ENCODE measurements at regions not wholly inside any gene's neighbourhood (a gene's known extent, or its start where the extent isn't known, plus 50 kb on each side); places are given as distances from the start of the nearest gene placed in this dataset.
A peak's percentile ranks its signal among the peaks of the same experiment; 100 is the strongest.

DNA sequence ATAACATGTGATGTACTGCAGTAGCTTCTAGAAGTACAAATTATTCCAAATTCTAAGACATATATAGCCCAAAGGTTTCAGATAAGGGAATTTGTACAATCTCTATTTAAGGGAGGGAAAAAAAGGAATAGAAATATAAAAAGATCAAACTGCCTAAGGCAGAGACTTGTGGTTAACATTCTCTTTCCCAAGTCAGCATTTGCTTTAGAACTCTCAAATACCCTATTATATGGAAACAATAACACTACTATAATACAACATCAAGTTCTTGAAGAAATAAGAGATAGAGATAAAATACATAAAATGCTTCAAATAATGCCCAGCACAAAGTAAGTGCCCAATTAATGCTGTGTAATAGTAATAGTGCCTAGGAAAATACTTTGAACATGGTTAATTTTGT is 123.1 kb downstream of the CRPPA start:
- intact Hi-C loops (cut with micrococcal nuclease), result no loop called here
- no peak overlapping the region for H3K27ac ChIP-seq (replicated peaks)
- no peak overlapping the region for H3K4me3 ChIP-seq
- H3K4me1 ChIP-seq, result peaks cover 18% of the 10 kb centered on the region
- H3K36me3 ChIP-seq, result no peaks in the 10 kb centered on the region
- DNase-seq, result no peak
- no peak for TF ChIP-seq CTCF (IDR thresholded peaks at IDR 0.05; ENCODE audit: borderline replicate concordance)
- H3K27me3 ChIP-seq (ENCODE audit: low read depth), result no peaks in the 10 kb centered on the region
- H3K9me3 ChIP-seq (replicated peaks), result no peaks in the 10 kb centered on the region

- H3K27ac ChIP-seq (replicated peaks), result no peak overlapping the region
- no peak for DNase-seq
- H3K4me3 ChIP-seq, result no peak overlapping the region
- no peak for TF ChIP-seq CTCF (IDR thresholded peaks at IDR 0.05; ENCODE audit: borderline replicate concordance)
- no peaks in the 10 kb centered on the region for H3K27me3 ChIP-seq (ENCODE audit: low read depth)
- peaks cover 1% of the 10 kb centered on the region for H3K9me3 ChIP-seq (replicated peaks)
- no peaks in the 10 kb centered on the region for H3K36me3 ChIP-seq
- intact Hi-C loops (cut with micrococcal nuclease), result no loop called here
- peaks cover 11% of the 10 kb centered on the region for H3K4me1 ChIP-seq
Observed at GRCh38 chr7:16295558-16295957, 125.8 kb downstream of the CRPPA start.

- Histone ChIP-seq H3K4me1 (peaks cover 7% of the 10 kb centered on the region), H3K27ac (replicated peaks) (no peak overlapping the region), H3K36me3 (no peaks in the 10 kb centered on the region), H3K9me3 (replicated peaks) (peaks cover 18% of the 10 kb centered on the region), H3K4me3 (no peak overlapping the region), H3K27me3 (ENCODE audit: low read depth) (no peaks in the 10 kb centered on the region)
- intact Hi-C loops (cut with micrococcal nuclease), result no loop called here
- TF ChIP-seq CTCF (IDR thresholded peaks at IDR 0.05; ENCODE audit: borderline replicate concordance), result no peak
- no peak for DNase-seq
Observed at GRCh38 chr7:16293669-16294425, 127.5 kb downstream of the CRPPA start.

- no peak for TF ChIP-seq CTCF (IDR thresholded peaks at IDR 0.05; ENCODE audit: borderline replicate concordance)
- Histone ChIP-seq H3K36me3 (no peaks in the 10 kb centered on the region), H3K9me3 (replicated peaks) (peaks cover 21% of the 10 kb centered on the region), H3K4me3 (no peak overlapping the region), H3K27me3 (ENCODE audit: low read depth) (no peaks in the 10 kb centered on the region), H3K4me1 (no peaks in the 10 kb centered on the region), H3K27ac (replicated peaks) (no peak overlapping the region)
- no peak for DNase-seq
- intact Hi-C loops (cut with micrococcal nuclease), result no loop called here
Observed at GRCh38 chr7:16284581-16284980, 136.8 kb downstream of the CRPPA start.

DNA sequence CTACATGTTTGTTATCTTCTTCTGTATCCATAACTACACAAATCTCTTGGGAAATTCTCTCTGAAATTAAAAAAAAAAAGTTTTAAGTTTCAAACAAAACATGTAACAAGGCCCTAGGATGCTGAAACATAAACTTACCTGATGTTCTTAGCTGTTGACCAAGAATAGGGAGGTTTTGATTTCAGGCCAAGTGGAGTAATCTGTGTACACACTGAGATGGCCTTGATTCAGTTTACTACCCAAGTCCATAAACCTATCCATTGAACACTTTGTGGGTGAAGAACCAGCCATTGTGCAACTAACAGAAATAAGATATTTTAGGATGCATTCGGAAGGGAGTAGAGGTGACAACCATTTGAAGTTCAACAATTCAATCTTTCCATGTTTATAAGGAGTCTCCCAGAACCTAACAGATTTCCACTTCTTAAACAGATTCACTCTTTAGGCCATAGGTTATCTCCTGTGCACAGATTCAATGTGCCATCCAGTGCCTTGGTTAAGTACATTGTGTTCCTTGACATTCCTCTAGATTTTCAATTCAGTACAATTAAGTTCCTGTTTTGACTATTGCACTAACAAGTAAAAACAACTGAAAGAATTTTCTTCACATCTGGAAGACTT is 143.1 kb downstream of the CRPPA start:
- peaks cover 9% of the 10 kb centered on the region for H3K9me3 ChIP-seq (replicated peaks)
- no peak for TF ChIP-seq CTCF (IDR thresholded peaks at IDR 0.05; ENCODE audit: borderline replicate concordance)
- no peak overlapping the region for H3K4me3 ChIP-seq
- peak overlapping the region; percentile 3 for H3K27ac ChIP-seq (replicated peaks)
- intact Hi-C loops (cut with micrococcal nuclease), result no loop called here
- H3K27me3 ChIP-seq (ENCODE audit: low read depth), result no peaks in the 10 kb centered on the region
- H3K36me3 ChIP-seq, result no peaks in the 10 kb centered on the region
- DNase-seq, result no peak
- H3K4me1 ChIP-seq, result peaks cover 14% of the 10 kb centered on the region
